GM23338 (cell line): ENCODE measurements at regions not wholly inside any gene's neighbourhood (a gene's known extent, or its start where the extent isn't known, plus 50 kb on each side); places are given as distances from the start of the nearest gene placed in this dataset.

Experiments used
- ATAC-seq: fragments of 200-7000 bp; cut with Tn5 transposase; 3 replicates; pipeline ENCODE4 v1.9.1; 2020
- DNase-seq: peaks from one replicate; pipeline ENCODE4 v3.0.0-alpha.2; 2015; ENCODE audit warnings: low spot score
- H2AFZ ChIP-seq: fragments of 200-600 bp; sonication (generic); 2 replicates; pipeline ENCODE4 v1.8.0; 2016; ENCODE audit warnings: antibody characterized with exemption, mild to moderate bottlenecking, moderate library complexity
- H3F3A ChIP-seq: fragments of 200-600 bp; sonication (generic); replicated peaks from 2 replicates; pipeline ENCODE4 v1.8.0; 2017; ENCODE audit warnings: antibody characterized with exemption, mixed run types, low read depth
- H3K27ac ChIP-seq: fragments of 200-600 bp; sonication (generic); 2 replicates; pipeline ENCODE4 v1.6.1; 2016; ENCODE audit warnings: low read depth
- H3K27me3 ChIP-seq: fragments of 200-600 bp; sonication (generic); 2 replicates; pipeline ENCODE4 v1.8.0; 2016; ENCODE audit warnings: mild to moderate bottlenecking, mixed run types, moderate library complexity; ENCODE audit not compliant: insufficient read depth
- H3K36me3 ChIP-seq: fragments of 200-600 bp; sonication (generic); 2 replicates; pipeline ENCODE4 v1.8.0; 2016; ENCODE audit warnings: mild to moderate bottlenecking; ENCODE audit not compliant: insufficient read depth
- H3K4me1 ChIP-seq: fragments of 200-600 bp; sonication (generic); 2 replicates; pipeline ENCODE4 v1.8.0; 2016; ENCODE audit warnings: mild to moderate bottlenecking, moderate library complexity; ENCODE audit not compliant: insufficient read depth
- H3K4me2 ChIP-seq: fragments of 200-600 bp; sonication (generic); 2 replicates; pipeline ENCODE4 v1.7.1; 2017; ENCODE audit warnings: mixed run types
- H3K4me3 ChIP-seq: fragments of 200-600 bp; sonication (generic); 2 replicates; pipeline ENCODE4 v1.6.1; 2016; ENCODE audit warnings: mixed run types
- H3K79me2 ChIP-seq: fragments of 200-600 bp; sonication (generic); replicated peaks from 2 replicates; pipeline ENCODE4 v1.8.0; 2017; ENCODE audit warnings: mild to moderate bottlenecking; ENCODE audit not compliant: insufficient read depth
- H3K9me2 ChIP-seq: fragments of 200-600 bp; sonication (generic); 2 replicates; pipeline ENCODE4 v1.8.0; 2017; ENCODE audit not compliant: insufficient read depth
- H4K20me1 ChIP-seq: fragments of 200-600 bp; sonication (generic); replicated peaks from 2 replicates; pipeline ENCODE4 v1.8.0; 2017; ENCODE audit warnings: mild to moderate bottlenecking; ENCODE audit not compliant: insufficient read depth
- H3K27ac Mint-ChIP-seq: 2 replicates; pipeline ENCODE4 v1.8.0; 2020; ENCODE audit warnings: inconsistent platforms, mild to moderate bottlenecking, moderate library complexity, mixed read lengths
- H3K27me3 Mint-ChIP-seq: 3 replicates; pipeline ENCODE4 v1.8.0; 2022; ENCODE audit warnings: low read depth, mild to moderate bottlenecking, moderate library complexity, mixed read lengths, inconsistent platforms; ENCODE audit not compliant: insufficient read depth, poor library complexity
- H3K36me3 Mint-ChIP-seq: 3 replicates; pipeline ENCODE4 v1.8.0; 2021; ENCODE audit warnings: low read depth, mild to moderate bottlenecking, inconsistent platforms, moderate library complexity, mixed read lengths
- H3K4me1 Mint-ChIP-seq: 3 replicates; pipeline ENCODE4 v1.8.0; 2020; ENCODE audit warnings: mild to moderate bottlenecking, inconsistent platforms, mixed read lengths
- H3K4me3 Mint-ChIP-seq: 3 replicates; pipeline ENCODE4 v1.8.0; 2021; ENCODE audit warnings: moderate library complexity, mild to moderate bottlenecking, inconsistent platforms, mixed read lengths
- H3K9me3 Mint-ChIP-seq: 3 replicates; pipeline ENCODE4 v1.8.0; 2020; ENCODE audit warnings: moderate library complexity, mild to moderate bottlenecking, inconsistent platforms, mixed read lengths
- CREB1 ChIP-seq: fragments of 250-450 bp; sonication (Bioruptor Pico); IDR thresholded peaks from 2 replicates; pipeline ENCODE4 v1.5.0; 2020; ENCODE audit warnings: low read depth, mild to moderate bottlenecking, moderate library complexity
- CTCF ChIP-seq, 2 experiments: fragments of 200-600 bp in 1 of 2; sonication (generic) in 1 of 2; conservative IDR thresholded peaks; 2 replicates each; pipeline versions ENCODE4 v1.5.1 to v1.6.1; 2016 to 2017; ENCODE audit warnings: antibody characterized with exemption in 2 of 2, low read depth in 2 of 2, mild to moderate bottlenecking in 2 of 2, moderate library complexity in 1 of 2
- EZH2 ChIP-seq: fragments of 200-600 bp; sonication (generic); IDR thresholded peaks from one replicate; pipeline ENCODE4 v1.8.0; 2017; ENCODE audit warnings: antibody characterized with exemption, mild to moderate bottlenecking, low read depth; ENCODE audit not compliant: unreplicated experiment
- EZH2phosphoT487 ChIP-seq: fragments of 200-600 bp; sonication (generic); IDR thresholded peaks from one replicate; pipeline ENCODE4 v1.8.1; 2018; ENCODE audit warnings: antibody characterized with exemption; ENCODE audit not compliant: unreplicated experiment
- JUNB ChIP-seq: IDR thresholded peaks from one replicate; pipeline ENCODE4 v1.6.1; 2016; ENCODE audit warnings: antibody characterized with exemption; ENCODE audit not compliant: unreplicated experiment
- NANOG ChIP-seq: IDR thresholded peaks from 2 replicates; pipeline ENCODE4 v1.6.1; 2016; ENCODE audit warnings: antibody characterized with exemption, borderline replicate concordance
- POLR2AphosphoS5 ChIP-seq: IDR thresholded peaks from 2 replicates; pipeline ENCODE4 v1.6.1; 2016; ENCODE audit warnings: antibody characterized with exemption, low read depth
- STAT1 ChIP-seq: IDR thresholded peaks from one replicate; pipeline ENCODE4 v1.6.1; 2016; ENCODE audit warnings: antibody characterized with exemption; ENCODE audit not compliant: unreplicated experiment
- ZNF114 ChIP-seq: fragments of 250-450 bp; sonication (Bioruptor Pico); IDR thresholded peaks from 2 replicates; pipeline ENCODE4 v1.5.0; 2020; ENCODE audit warnings: mild to moderate bottlenecking, moderate library complexity
- ZNF331 ChIP-seq: fragments of 250-450 bp; sonication (Bioruptor Pico); IDR thresholded peaks from 2 replicates; pipeline ENCODE4 v1.5.0; 2020; ENCODE audit warnings: low read depth, mild to moderate bottlenecking, moderate library complexity
- ZNF462 ChIP-seq: fragments of 250-450 bp; sonication (Bioruptor Pico); IDR thresholded peaks from 2 replicates; pipeline ENCODE4 v1.5.0; 2020; ENCODE audit warnings: mild to moderate bottlenecking, moderate library complexity
- TF ChIP-seq, protein P1 (sequence below): IDR thresholded peaks from 2 replicates; pipeline ENCODE4 v1.6.1; 2016; ENCODE audit warnings: antibody characterized with exemption
- TF ChIP-seq, protein P2 (sequence below): IDR thresholded peaks from one replicate; pipeline ENCODE4 v1.6.1; 2018; ENCODE audit warnings: antibody characterized with exemption; ENCODE audit not compliant: unreplicated experiment

DNA sequence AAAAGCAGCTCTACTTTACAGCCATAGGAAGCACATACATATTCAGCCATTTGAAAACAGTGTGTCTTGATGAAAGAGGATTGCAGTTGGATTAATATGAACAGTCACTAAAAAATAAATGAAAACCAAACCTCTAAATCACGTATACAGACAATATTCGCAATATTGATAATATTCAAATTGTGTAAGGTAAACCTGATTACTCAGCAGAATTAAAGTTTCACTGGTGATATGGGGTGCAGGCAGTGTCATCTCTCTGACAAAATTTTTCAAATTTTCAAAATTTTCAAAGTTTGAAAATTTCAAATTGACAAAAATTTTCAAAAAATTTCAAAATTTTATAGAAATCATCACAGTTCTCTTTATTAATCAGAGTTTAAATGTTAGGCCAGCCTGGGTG is 55.7 kb downstream of the FAT4 start:
- TF ChIP-seq STAT1 = no peak
- TF ChIP-seq ZNF462 (CRISPR knock-in tag) = no peak
- no peak for TF ChIP-seq ZNF114 (CRISPR knock-in tag)
- TF ChIP-seq, protein P1, sequence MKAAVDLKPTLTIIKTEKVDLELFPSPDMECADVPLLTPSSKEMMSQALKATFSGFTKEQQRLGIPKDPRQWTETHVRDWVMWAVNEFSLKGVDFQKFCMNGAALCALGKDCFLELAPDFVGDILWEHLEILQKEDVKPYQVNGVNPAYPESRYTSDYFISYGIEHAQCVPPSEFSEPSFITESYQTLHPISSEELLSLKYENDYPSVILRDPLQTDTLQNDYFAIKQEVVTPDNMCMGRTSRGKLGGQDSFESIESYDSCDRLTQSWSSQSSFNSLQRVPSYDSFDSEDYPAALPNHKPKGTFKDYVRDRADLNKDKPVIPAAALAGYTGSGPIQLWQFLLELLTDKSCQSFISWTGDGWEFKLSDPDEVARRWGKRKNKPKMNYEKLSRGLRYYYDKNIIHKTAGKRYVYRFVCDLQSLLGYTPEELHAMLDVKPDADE = no peak
- no peak for TF ChIP-seq NANOG
- TF ChIP-seq EZH2 = no peak
- no peak for TF ChIP-seq EZH2phosphoT487
- TF ChIP-seq, protein P2, sequence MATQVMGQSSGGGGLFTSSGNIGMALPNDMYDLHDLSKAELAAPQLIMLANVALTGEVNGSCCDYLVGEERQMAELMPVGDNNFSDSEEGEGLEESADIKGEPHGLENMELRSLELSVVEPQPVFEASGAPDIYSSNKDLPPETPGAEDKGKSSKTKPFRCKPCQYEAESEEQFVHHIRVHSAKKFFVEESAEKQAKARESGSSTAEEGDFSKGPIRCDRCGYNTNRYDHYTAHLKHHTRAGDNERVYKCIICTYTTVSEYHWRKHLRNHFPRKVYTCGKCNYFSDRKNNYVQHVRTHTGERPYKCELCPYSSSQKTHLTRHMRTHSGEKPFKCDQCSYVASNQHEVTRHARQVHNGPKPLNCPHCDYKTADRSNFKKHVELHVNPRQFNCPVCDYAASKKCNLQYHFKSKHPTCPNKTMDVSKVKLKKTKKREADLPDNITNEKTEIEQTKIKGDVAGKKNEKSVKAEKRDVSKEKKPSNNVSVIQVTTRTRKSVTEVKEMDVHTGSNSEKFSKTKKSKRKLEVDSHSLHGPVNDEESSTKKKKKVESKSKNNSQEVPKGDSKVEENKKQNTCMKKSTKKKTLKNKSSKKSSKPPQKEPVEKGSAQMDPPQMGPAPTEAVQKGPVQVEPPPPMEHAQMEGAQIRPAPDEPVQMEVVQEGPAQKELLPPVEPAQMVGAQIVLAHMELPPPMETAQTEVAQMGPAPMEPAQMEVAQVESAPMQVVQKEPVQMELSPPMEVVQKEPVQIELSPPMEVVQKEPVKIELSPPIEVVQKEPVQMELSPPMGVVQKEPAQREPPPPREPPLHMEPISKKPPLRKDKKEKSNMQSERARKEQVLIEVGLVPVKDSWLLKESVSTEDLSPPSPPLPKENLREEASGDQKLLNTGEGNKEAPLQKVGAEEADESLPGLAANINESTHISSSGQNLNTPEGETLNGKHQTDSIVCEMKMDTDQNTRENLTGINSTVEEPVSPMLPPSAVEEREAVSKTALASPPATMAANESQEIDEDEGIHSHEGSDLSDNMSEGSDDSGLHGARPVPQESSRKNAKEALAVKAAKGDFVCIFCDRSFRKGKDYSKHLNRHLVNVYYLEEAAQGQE = no peak
- no peak for TF ChIP-seq ZNF331 (CRISPR knock-in tag)
- no peak for TF ChIP-seq CREB1 (CRISPR knock-in tag)
- TF ChIP-seq CTCF (conservative IDR thresholded peaks at IDR 0.05; ENCODE audit: low read depth in 2 of 2) = no peak
- TF ChIP-seq POLR2AphosphoS5 = no peak
- no peak for TF ChIP-seq JUNB
- Mint-ChIP-seq H3K9me3 (no peaks in the 10 kb centered on the region), H3K4me1 (no peaks in the 10 kb centered on the region), H3K36me3 (no peaks in the 10 kb centered on the region), H3K27me3 (no peaks in the 10 kb centered on the region), H3K27ac (no peak overlapping the region), H3K4me3 (no peak overlapping the region)
- no peak for DNase-seq
- Histone ChIP-seq H3K36me3 (no peaks in the 10 kb centered on the region), H3K27me3 (no peaks in the 10 kb centered on the region), H3K4me2 (no peak overlapping the region), H3K4me1 (no peaks in the 10 kb centered on the region), H3K9me2 (no peaks in the 10 kb centered on the region), H3K27ac (no peak overlapping the region), H3K4me3 (no peak overlapping the region), H3K79me2 (no peaks in the 10 kb centered on the region), H4K20me1 (no peaks in the 10 kb centered on the region), H3F3A (no peaks in the 10 kb centered on the region), H2AFZ (no peak overlapping the region)
- no peak for ATAC-seq
